Hematopoietic multipotent progenitor cell treated with erythropoietin and hydrocortisone succinate and interleukin-3 and kit ligand, for 15 days (in vitro differentiated cells): ENCODE measurements at regions not wholly inside any gene's neighbourhood (a gene's known extent, or its start where the extent isn't known, plus 50 kb on each side); places are given as distances from the start of the nearest gene placed in this dataset.

ENCODE experiments used
- DNase-seq: peaks from one replicate; pipeline ENCODE4 v3.0.0-alpha.2; 2015; ENCODE audit warnings: low spot score

- DNase-seq: no peak
Measured at GRCh38 chr1:38539931-38540330, 319.6 kb downstream of the RRAGC start.

- no peak for DNase-seq
Measured at GRCh38 chr1:38538834-38539233, 320.7 kb downstream of the RRAGC start.

GRCh38 chr1:38536089-38536488 is 323.5 kb downstream of the RRAGC start:
- DNase-seq: no peak

- no peak for DNase-seq
Measured at GRCh38 chr1:38534473-38534823, 325.1 kb downstream of the RRAGC start.

- DNase-seq: no peak
Measured at GRCh38 chr1:38533772-38534472, 325.6 kb downstream of the RRAGC start.

GRCh38 chr1:38530957-38531356 is 328.6 kb downstream of the RRAGC start:
- DNase-seq: no peak

GRCh38 chr1:38529946-38530345 is 329.6 kb downstream of the RRAGC start:
- no peak for DNase-seq

GRCh38 chr1:38529391-38529790 is 330.2 kb downstream of the RRAGC start:
- no peak for DNase-seq

- no peak for DNase-seq
Measured at GRCh38 chr1:38528623-38529022, 330.9 kb downstream of the RRAGC start.

- DNase-seq: no peak
Measured at GRCh38 chr1:38527373-38527966, 332.1 kb downstream of the RRAGC start.

GRCh38 chr1:38526046-38526445 is 333.5 kb downstream of the RRAGC start:
- no peak for DNase-seq

GRCh38 chr1:38525343-38526043 is 334.1 kb downstream of the RRAGC start:
- no peak for DNase-seq

- DNase-seq: no peak
Measured at GRCh38 chr1:38524025-38524641, 335.4 kb downstream of the RRAGC start.

GRCh38 chr1:38523568-38523939 is 336.0 kb downstream of the RRAGC start:
- DNase-seq: no peak

GRCh38 chr1:38522915-38523567 is 336.5 kb downstream of the RRAGC start:
- no peak for DNase-seq

- DNase-seq: no peak
Measured at GRCh38 chr1:38516560-38516959, 343.0 kb downstream of the RRAGC start.

GRCh38 chr1:38512789-38513188 is 346.8 kb downstream of the RRAGC start:
- no peak for DNase-seq

GRCh38 chr1:38512024-38512767 is 347.4 kb downstream of the RRAGC start:
- DNase-seq: no peak

GRCh38 chr1:38508232-38508631 is 351.3 kb downstream of the RRAGC start:
- DNase-seq: no peak

GRCh38 chr1:38507563-38507962 is 352.0 kb downstream of the RRAGC start:
- no peak for DNase-seq

- DNase-seq: no peak
Measured at GRCh38 chr1:38505944-38506343, 353.6 kb downstream of the RRAGC start.

GRCh38 chr1:38502758-38503157 is 356.8 kb downstream of the RRAGC start:
- DNase-seq: no peak
